ENCODE measurements at regions not wholly inside any gene's neighbourhood (a gene's known extent, or its start where the extent isn't known, plus 50 kb on each side); places are given as distances from the start of the nearest gene placed in this dataset.

DNA sequence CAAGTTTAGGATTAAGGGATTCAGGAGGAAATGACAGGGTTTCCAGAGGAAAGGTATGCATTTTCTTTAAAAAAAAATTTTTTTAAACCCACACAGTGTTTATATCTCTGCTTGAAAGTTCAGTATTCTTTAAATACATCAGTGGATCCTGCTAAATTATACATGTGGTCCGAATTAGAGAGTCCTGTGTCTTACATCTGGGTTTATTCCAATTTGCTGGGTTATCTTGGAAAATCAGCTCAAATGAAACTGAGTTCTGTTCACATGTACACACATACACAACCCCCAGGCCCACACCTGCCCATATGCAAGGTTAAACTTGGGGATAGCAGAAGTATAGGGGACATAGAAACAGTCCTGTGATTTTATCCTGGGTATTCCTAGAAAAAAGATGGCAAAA lies 493.7 kb downstream of the ZNF608 start:
- H3K27ac ChIP-seq = no peak overlapping the region
- no peak for TF ChIP-seq ZFX (IDR thresholded peaks at IDR 0.05)
- TF ChIP-seq, protein P1, sequence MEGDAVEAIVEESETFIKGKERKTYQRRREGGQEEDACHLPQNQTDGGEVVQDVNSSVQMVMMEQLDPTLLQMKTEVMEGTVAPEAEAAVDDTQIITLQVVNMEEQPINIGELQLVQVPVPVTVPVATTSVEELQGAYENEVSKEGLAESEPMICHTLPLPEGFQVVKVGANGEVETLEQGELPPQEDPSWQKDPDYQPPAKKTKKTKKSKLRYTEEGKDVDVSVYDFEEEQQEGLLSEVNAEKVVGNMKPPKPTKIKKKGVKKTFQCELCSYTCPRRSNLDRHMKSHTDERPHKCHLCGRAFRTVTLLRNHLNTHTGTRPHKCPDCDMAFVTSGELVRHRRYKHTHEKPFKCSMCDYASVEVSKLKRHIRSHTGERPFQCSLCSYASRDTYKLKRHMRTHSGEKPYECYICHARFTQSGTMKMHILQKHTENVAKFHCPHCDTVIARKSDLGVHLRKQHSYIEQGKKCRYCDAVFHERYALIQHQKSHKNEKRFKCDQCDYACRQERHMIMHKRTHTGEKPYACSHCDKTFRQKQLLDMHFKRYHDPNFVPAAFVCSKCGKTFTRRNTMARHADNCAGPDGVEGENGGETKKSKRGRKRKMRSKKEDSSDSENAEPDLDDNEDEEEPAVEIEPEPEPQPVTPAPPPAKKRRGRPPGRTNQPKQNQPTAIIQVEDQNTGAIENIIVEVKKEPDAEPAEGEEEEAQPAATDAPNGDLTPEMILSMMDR (conservative IDR thresholded peaks at IDR 0.05) = no peak

GRCh38 chr5:124252191-124252638 lies 494.2 kb downstream of the ZNF608 start:
- no peak overlapping the region for H3K27ac ChIP-seq

DNA sequence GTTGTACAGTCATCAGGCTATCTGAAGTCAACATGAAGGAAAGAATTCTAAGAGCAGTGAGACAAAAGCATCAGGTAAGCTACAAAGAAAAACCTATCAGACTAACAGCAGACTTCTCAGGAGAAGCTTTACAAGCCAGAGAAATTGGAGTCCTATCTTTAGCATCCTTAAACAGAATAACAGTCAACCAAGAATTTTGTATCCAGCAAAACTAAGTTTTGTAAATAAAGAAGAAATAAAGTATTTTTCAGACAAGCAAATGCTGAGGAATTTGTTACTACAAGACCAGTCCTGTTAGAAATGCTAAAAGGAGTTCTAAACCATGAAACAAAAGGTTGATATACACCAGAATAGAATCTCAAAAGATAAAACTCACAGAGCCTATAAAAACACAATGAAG lies 501.2 kb downstream of the ZNF608 start:
- TF ChIP-seq, protein P1 (conservative IDR thresholded peaks at IDR 0.05) = no peak
- no peak for TF ChIP-seq ZFX (IDR thresholded peaks at IDR 0.05)

More at GRCh38 chr5:124252191-124252638, 494.2 kb downstream of the ZNF608 start:
- TF ChIP-seq, protein P1 (conservative IDR thresholded peaks at IDR 0.05) = no peak
- TF ChIP-seq ZFX (IDR thresholded peaks at IDR 0.05) = no peak

DNA sequence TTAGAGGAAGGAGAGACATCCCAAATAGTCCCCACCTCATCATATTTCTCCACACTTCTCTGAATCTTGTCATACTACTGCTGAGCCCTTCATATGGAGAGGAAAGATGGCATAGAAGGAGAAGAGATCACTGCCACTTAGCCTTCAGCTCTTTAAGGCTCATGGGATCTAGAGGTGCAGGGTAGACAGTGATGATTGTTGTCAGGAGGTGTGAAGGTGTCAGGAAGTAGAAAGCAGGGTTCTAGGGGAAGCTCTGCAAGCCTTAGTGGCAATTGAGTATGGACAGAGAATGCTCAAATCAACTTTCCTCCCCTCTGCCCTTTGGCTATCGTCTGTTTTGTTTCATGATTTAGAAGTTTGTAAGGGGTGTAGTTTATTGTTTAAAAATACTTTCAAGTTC lies 505.7 kb downstream of the ZNF608 start:
- TF ChIP-seq, protein P1 (conservative IDR thresholded peaks at IDR 0.05) = no peak
- TF ChIP-seq ZFX (IDR thresholded peaks at IDR 0.05) = no peak
- no peak overlapping the region for H3K27ac ChIP-seq

More for the DNA sequence above, 501.2 kb downstream of the ZNF608 start:
- H3K27ac ChIP-seq = no peak overlapping the region

DNA sequence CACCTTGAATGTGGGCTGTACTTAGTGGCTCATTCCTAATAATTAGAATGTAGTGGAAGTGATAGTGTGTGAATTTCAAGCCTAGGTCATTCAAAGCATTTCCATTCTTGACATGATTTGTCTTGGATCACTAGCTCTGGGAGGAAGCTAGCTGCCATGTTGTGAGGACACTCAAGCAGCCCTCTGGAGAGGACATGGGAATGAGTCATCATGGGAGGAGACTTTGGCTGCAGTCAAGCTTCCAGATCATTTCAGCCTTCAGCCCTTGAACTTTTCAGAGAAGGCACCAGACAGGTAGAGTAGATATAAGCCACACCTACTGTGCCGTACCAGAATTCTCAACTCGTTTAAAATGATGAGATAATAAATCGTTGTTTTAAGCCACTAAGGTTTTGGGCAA lies 506.9 kb downstream of the ZNF608 start:
- H3K27ac ChIP-seq = no peak overlapping the region
- TF ChIP-seq ZFX (IDR thresholded peaks at IDR 0.05) = no peak
- TF ChIP-seq, protein P1 (conservative IDR thresholded peaks at IDR 0.05) = no peak

- TF ChIP-seq ZFX (IDR thresholded peaks at IDR 0.05) = no peak
- TF ChIP-seq, protein P1 (conservative IDR thresholded peaks at IDR 0.05) = no peak
- no peak overlapping the region for H3K27ac ChIP-seq
Measured at GRCh38 chr5:124238350-124238749, 508.1 kb downstream of the ZNF608 start.

GRCh38 chr5:124237206-124237695 lies 509.2 kb downstream of the ZNF608 start:
- no peak overlapping the region for H3K27ac ChIP-seq
- TF ChIP-seq, protein P1 (conservative IDR thresholded peaks at IDR 0.05) = no peak
- TF ChIP-seq ZFX (IDR thresholded peaks at IDR 0.05) = no peak
